ENCODE measurements at regions not wholly inside any gene's neighbourhood (a gene's known extent, or its start where the extent isn't known, plus 50 kb on each side); places are given as distances from the start of the nearest gene placed in this dataset.
A peak's percentile ranks its signal among the peaks of the same experiment; 100 is the strongest.

DNA sequence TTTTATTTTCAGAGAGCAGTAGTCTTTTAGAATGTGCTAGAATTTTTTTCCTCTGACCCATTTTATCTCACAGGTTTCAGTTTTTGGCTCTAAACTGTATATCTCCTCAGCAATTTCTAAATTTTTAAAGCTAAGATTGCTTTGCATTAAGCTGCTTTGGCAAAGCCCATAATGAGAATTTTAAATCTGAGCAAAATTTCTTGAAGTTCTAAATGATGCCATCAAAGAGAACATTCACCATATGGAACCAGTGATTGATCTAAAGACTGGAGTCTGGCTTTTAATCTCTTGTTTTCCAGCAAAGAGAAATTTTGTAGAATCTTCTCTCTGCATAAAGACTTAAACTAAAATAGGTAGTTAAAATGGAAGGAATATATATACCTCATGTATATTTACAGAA, 313.6 kb downstream of the TBC1D32 start:
- no peak for ATAC-seq (replicated peaks in 6 of 8)
- no peaks in the 10 kb centered on the region for H3K4me1 ChIP-seq (replicated peaks in 1 of 2)
- H3K4me3 ChIP-seq = no peak overlapping the region
- in situ Hi-C loops (cut with MboI; ENCODE audit: low pct_unique_long_range_greater_than_20kb in 2 of 9, low sequenced_read_pairs in 9 of 9, unreplicated experiment in 9 of 9) = no loop called here
- H3K27ac ChIP-seq = no peak overlapping the region

DNA sequence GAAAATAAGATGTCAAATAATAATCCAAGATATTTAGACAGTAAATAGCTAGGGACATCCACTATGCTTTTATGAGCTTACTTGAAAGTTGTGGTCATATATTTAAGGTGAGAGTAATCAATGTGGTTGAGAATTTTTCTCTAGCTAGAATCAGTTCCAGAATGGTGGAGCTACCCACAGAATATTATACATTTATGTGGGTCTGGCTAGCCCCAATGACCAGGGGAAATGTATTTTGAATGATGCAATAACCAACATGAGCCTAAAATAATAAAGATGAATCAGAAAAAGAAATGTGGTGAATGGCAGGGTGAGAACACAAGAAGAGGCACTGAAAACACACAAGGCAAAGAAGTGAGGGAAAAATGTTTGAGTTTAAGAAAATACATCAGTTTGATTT, 325.7 kb downstream of the TBC1D32 start:
- Histone ChIP-seq H3K4me1 (replicated peaks in 1 of 2) (no peaks in the 10 kb centered on the region), H3K27ac (no peak overlapping the region), H3K4me3 (no peak overlapping the region)
- ATAC-seq (replicated peaks in 6 of 8) = no peak
- in situ Hi-C loops (cut with MboI; ENCODE audit: low pct_unique_long_range_greater_than_20kb in 2 of 9, low sequenced_read_pairs in 9 of 9, unreplicated experiment in 9 of 9) = no loop called here

DNA sequence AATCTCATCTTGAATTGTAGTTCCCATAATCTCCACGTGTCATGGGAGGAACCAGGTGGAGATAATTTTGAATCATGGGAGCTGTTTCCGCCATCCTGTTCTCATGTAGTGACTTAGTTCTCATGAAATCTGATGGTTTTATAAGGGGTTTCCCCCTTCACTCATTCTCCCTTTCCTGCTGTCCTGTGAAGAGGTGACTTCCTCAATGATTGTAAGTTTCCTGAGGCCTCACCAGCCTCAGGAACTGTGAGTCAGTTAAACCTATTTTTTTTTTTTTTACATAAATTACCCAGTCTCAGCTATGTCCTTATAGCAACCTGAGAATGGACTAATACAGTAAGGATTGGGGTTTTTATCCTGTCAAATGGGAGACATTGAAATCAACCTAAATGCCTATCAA, 328.3 kb downstream of the TBC1D32 start:
- in situ Hi-C loops (cut with MboI; ENCODE audit: low pct_unique_long_range_greater_than_20kb in 2 of 9, low sequenced_read_pairs in 9 of 9, unreplicated experiment in 9 of 9) = no loop called here
- no peaks in the 10 kb centered on the region for H3K4me1 ChIP-seq (replicated peaks in 1 of 2)
- no peak for ATAC-seq (replicated peaks in 6 of 8)

DNA sequence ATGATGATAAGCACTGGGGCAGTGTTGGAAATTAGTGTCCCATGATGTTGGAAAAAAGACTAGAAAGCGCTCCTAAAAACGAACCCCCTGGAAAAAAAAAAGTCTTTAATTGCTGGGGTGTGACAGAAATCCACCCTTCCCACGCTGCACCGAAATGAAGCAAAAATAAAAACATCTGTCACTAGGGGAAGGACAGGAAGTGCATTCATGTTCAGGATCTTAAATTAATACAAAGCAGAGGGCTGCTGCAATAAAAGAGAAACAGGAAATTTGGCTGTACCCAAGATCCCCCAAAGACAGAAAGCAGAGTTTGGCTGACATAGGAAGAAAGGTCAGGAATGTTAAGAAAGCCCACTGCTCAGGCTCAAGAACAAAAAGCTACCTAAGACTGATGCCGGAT, 333.9 kb downstream of the TBC1D32 start:
- no peak overlapping the region for H3K4me3 ChIP-seq
- no peak for ATAC-seq (replicated peaks in 6 of 8)
- in situ Hi-C loops (cut with MboI; ENCODE audit: low pct_unique_long_range_greater_than_20kb in 2 of 9, low sequenced_read_pairs in 9 of 9, unreplicated experiment in 9 of 9) = no loop called here
- 0 to 91% (median 44%) methylated on average over 2 to 5 of the region's 5 CpGs; no CpG with 5 or more reads in 2 of the 10 experiments for WGBS, 10 experiments
- no peak overlapping the region for H3K27ac ChIP-seq
- no peaks in the 10 kb centered on the region for H3K4me1 ChIP-seq (replicated peaks in 1 of 2)

More for the DNA sequence above, 328.3 kb downstream of the TBC1D32 start:
- no peak overlapping the region for H3K4me3 ChIP-seq
- WGBS, 10 experiments = 6 to 90% (median 72%) methylated on average over 1 to 2 of the region's 2 CpGs; no CpG with 5 or more reads in 2 of the 10 experiments
- H3K27ac ChIP-seq = no peak overlapping the region

DNA sequence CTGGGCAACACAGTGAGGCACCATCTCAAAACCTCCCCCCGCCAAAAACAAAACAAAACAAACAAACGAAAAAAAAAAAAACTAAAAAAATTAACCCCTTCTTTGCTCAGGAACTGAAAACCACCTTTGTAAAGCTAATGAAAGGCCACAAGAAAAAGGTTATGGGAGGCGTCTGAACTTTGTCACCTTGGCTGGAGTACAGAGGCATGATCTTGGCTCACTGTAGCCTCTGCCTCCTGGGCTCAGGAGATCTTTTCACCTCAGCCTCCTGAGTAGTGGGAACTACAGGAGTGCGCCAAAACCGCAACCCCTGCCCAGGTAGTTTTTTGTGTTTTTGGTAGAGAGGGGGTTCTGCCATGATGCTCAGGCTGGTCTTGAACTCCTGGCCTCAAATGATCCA, 337.9 kb downstream of the TBC1D32 start:
- ATAC-seq (replicated peaks in 6 of 8) = no peak

DNA sequence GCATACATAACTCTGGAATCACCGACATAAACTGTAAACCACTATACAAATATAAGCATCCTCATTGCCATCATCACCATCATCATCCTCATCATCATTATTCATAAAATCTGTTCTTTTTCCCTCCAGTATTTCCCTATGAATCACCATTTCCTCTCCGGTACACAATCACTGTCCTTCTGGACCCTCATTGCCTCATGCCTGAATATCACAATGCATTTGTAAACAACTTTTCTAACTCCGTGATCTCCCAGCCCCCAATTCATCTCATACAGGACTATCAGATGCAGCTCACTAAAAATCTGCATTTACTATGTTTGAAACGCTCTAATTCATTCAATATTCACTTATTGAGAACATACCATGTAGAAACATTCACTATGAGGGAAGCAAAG, 339.7 kb downstream of the TBC1D32 start:
- no peak overlapping the region for H3K27ac ChIP-seq
- in situ Hi-C loops (cut with MboI; ENCODE audit: low pct_unique_long_range_greater_than_20kb in 2 of 9, low sequenced_read_pairs in 9 of 9, unreplicated experiment in 9 of 9) = no loop called here
- 0 to 100% (median 86%) methylated on average over 1 to 4 of the region's 4 CpGs for WGBS, 10 experiments
- no peak for ATAC-seq (replicated peaks in 6 of 8)
- no peak overlapping the region for H3K4me3 ChIP-seq
- H3K4me1 ChIP-seq (replicated peaks in 1 of 2) = no peaks in the 10 kb centered on the region

More for the DNA sequence above, 337.9 kb downstream of the TBC1D32 start:
- Histone ChIP-seq H3K4me3 (no peak overlapping the region), H3K4me1 (replicated peaks in 1 of 2) (no peaks in the 10 kb centered on the region), H3K27ac (no peak overlapping the region)
- 11 to 83% (median 60%) methylated on average over 1 to 5 of the region's 5 CpGs; no CpG with 5 or more reads in 3 of the 10 experiments for WGBS, 10 experiments
- in situ Hi-C loops (cut with MboI; ENCODE audit: low pct_unique_long_range_greater_than_20kb in 2 of 9, low sequenced_read_pairs in 9 of 9, unreplicated experiment in 9 of 9) = no loop called here

DNA sequence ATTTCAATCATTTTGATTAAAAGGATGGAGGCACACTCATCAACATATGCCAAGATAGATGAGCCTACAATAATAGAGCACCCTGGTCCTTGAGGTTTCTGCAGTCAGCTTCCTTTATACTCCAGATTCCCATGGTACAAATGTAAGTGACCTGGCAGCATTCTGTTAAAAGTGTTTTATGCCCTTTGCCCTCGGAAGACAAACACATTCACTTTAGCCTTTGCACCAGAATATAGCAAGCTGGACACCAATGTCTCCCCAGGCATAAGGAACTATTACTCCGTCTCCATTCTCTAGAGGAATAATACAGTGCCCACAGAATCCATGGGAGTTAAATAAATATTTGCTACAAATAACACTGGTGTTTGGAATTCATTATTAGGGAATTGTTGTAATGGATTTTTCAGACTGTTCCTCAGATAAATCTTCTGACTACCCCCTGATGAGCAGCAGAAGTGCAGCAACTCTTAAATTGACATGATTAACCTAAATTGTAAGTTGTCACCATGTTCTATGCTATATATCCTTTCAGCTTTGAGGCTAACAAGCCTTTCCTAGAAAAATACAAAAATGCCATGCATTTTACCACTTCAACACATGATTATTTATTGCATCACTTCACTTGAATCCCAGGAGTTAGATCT, 340.2 kb downstream of the TBC1D32 start:
- H3K4me3 ChIP-seq = no peak overlapping the region
- in situ Hi-C loops (cut with MboI; ENCODE audit: low pct_unique_long_range_greater_than_20kb in 2 of 9, low sequenced_read_pairs in 9 of 9, unreplicated experiment in 9 of 9) = no loop called here
- H3K4me1 ChIP-seq (replicated peaks in 1 of 2) = no peaks in the 10 kb centered on the region
- 0 to 86% (median 58%) methylated on average over 1 to 2 of the region's 2 CpGs; no CpG with 5 or more reads in 2 of the 10 experiments for WGBS, 10 experiments
- H3K27ac ChIP-seq = no peak overlapping the region
- ATAC-seq (replicated peaks in 6 of 8) = peak in 1 of 8 experiments; percentile 17

DNA sequence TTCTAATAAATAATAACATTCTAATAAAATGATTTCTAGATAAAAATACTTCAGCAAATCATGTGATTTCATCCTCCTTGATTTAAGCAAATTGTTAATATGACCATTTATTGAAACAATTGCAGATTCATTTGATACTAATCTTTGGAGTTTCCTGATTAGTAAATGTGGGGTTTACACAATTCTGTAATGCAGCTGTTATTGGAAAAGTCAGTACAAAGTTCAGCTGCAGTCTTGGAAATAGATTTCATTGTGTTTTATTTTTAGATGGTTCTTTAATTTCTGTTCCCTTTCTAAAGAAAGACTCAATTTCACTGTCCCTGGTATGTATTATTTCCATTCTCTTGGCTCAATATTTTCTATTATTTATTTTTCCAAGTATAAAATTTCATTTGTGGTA, 342.0 kb downstream of the TBC1D32 start:
- H3K4me1 ChIP-seq (replicated peaks in 1 of 2) = no peaks in the 10 kb centered on the region
- no peak overlapping the region for H3K27ac ChIP-seq
- no peak for ATAC-seq (replicated peaks in 6 of 8)
- H3K4me3 ChIP-seq = no peak overlapping the region
- in situ Hi-C loops (cut with MboI; ENCODE audit: low pct_unique_long_range_greater_than_20kb in 2 of 9, low sequenced_read_pairs in 9 of 9, unreplicated experiment in 9 of 9) = no loop called here

DNA sequence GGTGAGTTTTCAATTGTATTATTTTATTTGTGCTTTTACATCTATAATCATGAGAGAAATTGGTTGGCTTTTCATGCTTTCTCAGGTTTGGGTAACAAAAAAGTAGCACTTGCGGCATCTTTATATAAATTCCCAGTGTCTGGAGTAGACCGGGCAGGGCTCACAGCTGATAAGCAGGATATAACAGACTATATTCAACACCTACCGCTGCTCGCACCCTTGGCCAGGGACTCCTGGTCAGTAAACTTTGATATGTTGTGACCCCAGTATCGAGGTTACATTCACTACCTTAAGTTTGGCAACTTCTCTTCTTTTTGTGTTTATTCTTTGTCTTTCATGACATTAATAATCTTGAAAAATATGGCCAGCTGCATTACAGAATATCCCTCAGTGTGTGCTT, 343.4 kb downstream of the TBC1D32 start:
- H3K27ac ChIP-seq = no peak overlapping the region
- H3K4me3 ChIP-seq = no peak overlapping the region
- in situ Hi-C loops (cut with MboI; ENCODE audit: low pct_unique_long_range_greater_than_20kb in 2 of 9, low sequenced_read_pairs in 9 of 9, unreplicated experiment in 9 of 9) = no loop called here
- no peak for ATAC-seq (replicated peaks in 6 of 8)
- 37 to 100% (median 90%) methylated on average over 2 to 5 of the region's 5 CpGs; no CpG with 5 or more reads in 1 of the 10 experiments for WGBS, 10 experiments
- H3K4me1 ChIP-seq (replicated peaks in 1 of 2) = no peaks in the 10 kb centered on the region

DNA sequence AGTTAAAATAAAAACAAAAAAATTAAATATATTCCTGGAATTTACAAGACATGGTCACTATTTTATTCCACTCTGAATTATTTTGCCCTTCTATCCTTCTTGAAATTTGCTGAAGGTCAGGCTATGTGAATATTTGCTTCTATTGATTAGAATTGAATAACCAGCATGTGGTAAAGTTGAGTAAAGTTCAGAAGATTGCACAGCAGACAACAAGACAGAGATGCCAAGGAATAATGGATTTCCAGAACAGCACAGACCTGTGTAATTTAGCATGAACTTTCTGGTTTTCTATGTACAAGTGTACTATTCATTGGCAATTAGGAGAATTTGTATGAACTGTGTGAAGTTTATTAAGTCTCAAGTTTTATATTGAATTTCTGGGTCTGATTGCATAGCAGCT, 352.4 kb downstream of the TBC1D32 start:
- Histone ChIP-seq H3K4me1 (replicated peaks in 1 of 2) (no peaks in the 10 kb centered on the region), H3K4me3 (no peak overlapping the region), H3K27ac (no peak overlapping the region)
- in situ Hi-C loops (cut with MboI; ENCODE audit: low pct_unique_long_range_greater_than_20kb in 2 of 9, low sequenced_read_pairs in 9 of 9, unreplicated experiment in 9 of 9) = no loop called here
- no peak for ATAC-seq (replicated peaks in 6 of 8)

DNA sequence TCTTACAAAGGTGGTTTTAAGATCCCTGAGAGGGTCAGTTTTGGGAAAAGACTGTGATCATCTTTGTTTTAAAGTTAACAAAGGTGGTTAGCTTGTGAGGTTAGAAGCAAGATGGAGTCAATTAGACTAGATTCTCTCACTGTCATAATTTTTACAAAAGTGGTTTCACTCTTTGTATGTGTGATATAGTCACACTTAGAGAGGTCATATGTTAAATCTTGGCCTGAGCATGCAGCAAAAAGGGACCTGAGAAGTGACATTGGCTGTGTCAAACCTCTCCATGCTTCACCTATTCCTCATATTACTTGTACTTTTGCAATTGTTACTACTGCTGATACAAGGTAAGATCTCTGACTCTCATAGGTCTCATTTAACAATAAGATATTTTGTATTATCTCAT, 368.0 kb downstream of the TBC1D32 start:
- H3K4me1 ChIP-seq (replicated peaks in 1 of 2) = peaks cover 0 to 3% of the 10 kb centered on the region in 2 donors
- in situ Hi-C loops (cut with MboI; ENCODE audit: low pct_unique_long_range_greater_than_20kb in 2 of 9, low sequenced_read_pairs in 9 of 9, unreplicated experiment in 9 of 9) = no loop called here

DNA sequence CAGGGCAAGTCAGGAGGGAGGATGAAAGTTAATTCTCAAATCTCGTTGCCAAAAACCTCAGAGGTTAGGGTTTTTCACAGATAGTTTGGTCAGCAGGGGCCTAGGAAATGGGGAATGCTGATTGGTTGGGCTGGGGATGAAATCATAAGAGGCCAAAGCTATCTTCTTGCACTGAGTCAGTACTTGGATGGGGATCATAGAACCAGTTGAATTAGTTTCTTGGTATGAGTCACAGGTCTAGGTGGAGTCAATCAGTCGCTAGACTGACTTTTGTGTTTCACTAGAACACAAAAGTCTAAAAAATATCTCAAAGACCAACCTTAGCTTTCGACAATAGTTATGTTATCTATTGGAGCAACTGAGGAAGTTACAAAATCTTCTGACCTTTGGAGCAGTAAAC, 368.5 kb downstream of the TBC1D32 start:
- no peak for ATAC-seq (replicated peaks in 6 of 8)
- H3K4me3 ChIP-seq = no peak overlapping the region
- no peak overlapping the region for H3K27ac ChIP-seq
- 0 to 100% (median 56%) methylated on average over 1 to 3 of the region's 3 CpGs; no CpG with 5 or more reads in 2 of the 10 experiments for WGBS, 10 experiments
- H3K4me1 ChIP-seq (replicated peaks in 1 of 2) = peaks cover 0 to 3% of the 10 kb centered on the region in 2 donors
- in situ Hi-C loops (cut with MboI; ENCODE audit: low pct_unique_long_range_greater_than_20kb in 2 of 9, low sequenced_read_pairs in 9 of 9, unreplicated experiment in 9 of 9) = no loop called here

More for the DNA sequence above, 368.0 kb downstream of the TBC1D32 start:
- H3K4me3 ChIP-seq = no peak overlapping the region
- ATAC-seq (replicated peaks in 6 of 8) = no peak
- no peak overlapping the region for H3K27ac ChIP-seq

DNA sequence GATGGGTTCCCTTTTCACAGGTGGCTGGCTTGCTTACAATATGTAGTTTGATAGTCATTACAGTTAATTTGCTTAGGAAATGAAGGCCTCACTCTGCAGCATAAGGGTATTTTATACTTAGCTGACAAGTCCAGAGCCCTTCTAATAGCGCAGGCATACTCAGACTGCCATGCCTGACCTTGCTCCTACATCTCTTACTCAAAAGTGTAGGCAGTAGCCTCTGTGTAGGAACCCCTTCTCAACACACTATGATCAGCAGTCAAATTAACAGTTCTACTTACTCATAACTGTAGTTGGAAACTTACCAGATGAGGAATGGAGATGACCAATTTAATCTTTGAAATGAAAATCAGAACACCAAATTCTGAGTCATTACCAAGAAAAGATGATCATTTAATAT, 373.5 kb downstream of the TBC1D32 start:
- no peak overlapping the region for H3K4me3 ChIP-seq
- H3K4me1 ChIP-seq (replicated peaks in 1 of 2) = peaks cover 0 to 3% of the 10 kb centered on the region in 2 donors
- WGBS, 10 experiments = 29 to 100% (median 100%) methylated on average over 1 of the region's 1 CpG; no CpG with 5 or more reads in 5 of the 10 experiments
- in situ Hi-C loops (cut with MboI; ENCODE audit: low pct_unique_long_range_greater_than_20kb in 2 of 9, low sequenced_read_pairs in 9 of 9, unreplicated experiment in 9 of 9) = no loop called here
- no peak overlapping the region for H3K27ac ChIP-seq
- ATAC-seq (replicated peaks in 6 of 8) = no peak

DNA sequence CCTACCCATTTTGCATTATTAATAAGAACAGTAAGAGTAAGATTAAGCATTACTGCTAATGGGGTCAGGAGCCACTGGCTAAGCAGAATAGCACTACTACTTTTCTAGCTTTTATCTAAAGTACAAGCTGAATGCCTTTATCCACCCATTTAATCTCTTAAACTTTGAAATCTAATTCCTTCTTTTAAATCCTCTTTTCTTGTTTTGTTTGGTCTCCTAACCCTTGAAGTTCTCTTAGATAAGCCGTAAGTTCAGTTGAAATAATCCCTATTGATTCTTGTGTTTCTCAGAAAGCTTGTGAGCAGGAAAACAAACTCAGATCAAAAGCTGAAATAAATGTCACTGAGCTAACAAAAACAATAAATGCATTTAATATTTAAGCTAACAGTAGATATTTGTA, 380.2 kb downstream of the TBC1D32 start:
- WGBS, 10 experiments = 0 to 100% (median 86%) methylated on average over 1 of the region's 1 CpG; no CpG with 5 or more reads in 1 of the 10 experiments
- no peak overlapping the region for H3K4me3 ChIP-seq
- no peaks in the 10 kb centered on the region for H3K4me1 ChIP-seq (replicated peaks in 1 of 2)
- H3K27ac ChIP-seq = no peak overlapping the region
- ATAC-seq (replicated peaks in 6 of 8) = no peak
- in situ Hi-C loops (cut with MboI; ENCODE audit: low pct_unique_long_range_greater_than_20kb in 2 of 9, low sequenced_read_pairs in 9 of 9, unreplicated experiment in 9 of 9) = no loop called here

Data from motor neuron (in vitro differentiated cells).